GM18861 (cell line): ENCODE measurements at regions not wholly inside any gene's neighbourhood (a gene's known extent, or its start where the extent isn't known, plus 50 kb on each side); places are given as distances from the start of the nearest gene placed in this dataset.

ENCODE experiments used
- ATAC-seq: cut with Tn5 transposase; IDR thresholded peaks from one replicate; pipeline ENCODE4 v1.9.1; 2021; ENCODE audit not compliant: unreplicated experiment

GRCh38 chrX:97763981-97764380 lies 880.3 kb downstream of the RPA4 start:
- ATAC-seq: no peak

- no peak for ATAC-seq
These were observed 882.9 kb downstream of the RPA4 start for GRCh38 chrX:97766501-97767095.

GRCh38 chrX:97787311-97787710 lies 903.6 kb downstream of the RPA4 start:
- no peak for ATAC-seq

- peak; percentile 65 for ATAC-seq
These were observed 904.1 kb downstream of the RPA4 start for GRCh38 chrX:97787849-97788248.

- no peak for ATAC-seq
These were observed 907.1 kb downstream of the RPA4 start for GRCh38 chrX:97790850-97791249.

- ATAC-seq: no peak
These were observed 913.4 kb downstream of the RPA4 start for GRCh38 chrX:97797076-97797475.

GRCh38 chrX:97806238-97806637 lies 922.5 kb downstream of the RPA4 start:
- no peak for ATAC-seq

GRCh38 chrX:97806946-97807345 lies 923.2 kb downstream of the RPA4 start:
- no peak for ATAC-seq

- ATAC-seq: no peak
These were observed 936.5 kb downstream of the RPA4 start for GRCh38 chrX:97820170-97820569.

GRCh38 chrX:97828471-97828870 lies 944.8 kb downstream of the RPA4 start:
- ATAC-seq: no peak

- ATAC-seq: no peak
These were observed 952.3 kb downstream of the RPA4 start for GRCh38 chrX:97835969-97836368.

- ATAC-seq: no peak
These were observed 958.0 kb downstream of the RPA4 start for GRCh38 chrX:97841544-97842179.

- ATAC-seq: no peak
These were observed 958.9 kb downstream of the RPA4 start for GRCh38 chrX:97842468-97843199.

GRCh38 chrX:97843200-97843811 lies 959.6 kb downstream of the RPA4 start:
- ATAC-seq: no peak

GRCh38 chrX:97844161-97844560 lies 960.5 kb downstream of the RPA4 start:
- no peak for ATAC-seq

- ATAC-seq: no peak
These were observed 961.2 kb downstream of the RPA4 start for GRCh38 chrX:97844943-97845342.

GRCh38 chrX:97845451-97845850 lies 961.7 kb downstream of the RPA4 start:
- no peak for ATAC-seq

GRCh38 chrX:97846228-97846627 lies 962.5 kb downstream of the RPA4 start:
- no peak for ATAC-seq

GRCh38 chrX:97846718-97847237 lies 963.1 kb downstream of the RPA4 start:
- ATAC-seq: no peak

GRCh38 chrX:97847885-97848679 lies 964.4 kb downstream of the RPA4 start:
- no peak for ATAC-seq

GRCh38 chrX:97849951-97850350 lies 966.2 kb downstream of the RPA4 start:
- ATAC-seq: no peak
